WERI-Rb-1 (cell line): ENCODE measurements at regions not wholly inside any gene's neighbourhood (a gene's known extent, or its start where the extent isn't known, plus 50 kb on each side); places are given as distances from the start of the nearest gene placed in this dataset.

Experiments
- DNase-seq: peaks from one replicate; pipeline ENCODE4 v3.0.0-alpha.2; 2020
- H3K27ac ChIP-seq: fragments of 250-450 bp; sonication (Bioruptor Pico); 2 replicates; pipeline ENCODE4 v1.5.1; 2020; ENCODE audit warnings: mild to moderate bottlenecking, moderate library complexity
- H3K27me3 ChIP-seq: fragments of 250-450 bp; sonication (Bioruptor Pico); 2 replicates; pipeline ENCODE4 v1.5.1; 2021; ENCODE audit warnings: mild to moderate bottlenecking, low read depth, moderate library complexity; ENCODE audit not compliant: insufficient read depth, severe bottlenecking
- H3K36me3 ChIP-seq: fragments of 250-450 bp; sonication (Bioruptor Pico); 2 replicates; pipeline ENCODE4 v1.5.1; 2020; ENCODE audit warnings: mild to moderate bottlenecking, moderate library complexity
- H3K4me3 ChIP-seq: 2 replicates; pipeline ENCODE4 v1.5.1; 2011; ENCODE audit warnings: low read depth, mild to moderate bottlenecking, control low read depth, low read length
- H3K9me3 ChIP-seq: fragments of 250-450 bp; sonication (Bioruptor Pico); 2 replicates; pipeline ENCODE4 v1.5.1; 2021; ENCODE audit warnings: mild to moderate bottlenecking, moderate library complexity; ENCODE audit not compliant: severe bottlenecking
- CTCF ChIP-seq: IDR thresholded peaks from 2 replicates; pipeline ENCODE4 v1.5.1; 2011; ENCODE audit warnings: low read depth, mild to moderate bottlenecking, control low read depth, inconsistent platforms, low read length

- no peak overlapping the region for H3K4me3 ChIP-seq
- H3K36me3 ChIP-seq: no peaks in the 10 kb centered on the region
- H3K27ac ChIP-seq: no peak overlapping the region
- TF ChIP-seq CTCF: no peak
- H3K9me3 ChIP-seq: no peaks in the 10 kb centered on the region
- H3K27me3 ChIP-seq: no peaks in the 10 kb centered on the region
- DNase-seq: no peak
Measured at GRCh38 chr12:20272801-20273200, 95.5 kb upstream of the PDE3A start.

- TF ChIP-seq CTCF: no peak
- H3K36me3 ChIP-seq: no peaks in the 10 kb centered on the region
- no peak for DNase-seq
- H3K4me3 ChIP-seq: no peak overlapping the region
- no peaks in the 10 kb centered on the region for H3K27me3 ChIP-seq
- no peaks in the 10 kb centered on the region for H3K9me3 ChIP-seq
- H3K27ac ChIP-seq: no peak overlapping the region
Measured at GRCh38 chr12:20274008-20274407, 94.3 kb upstream of the PDE3A start.

- DNase-seq: no peak
- Histone ChIP-seq H3K4me3 (no peak overlapping the region), H3K27ac (no peak overlapping the region), H3K9me3 (no peaks in the 10 kb centered on the region), H3K36me3 (no peaks in the 10 kb centered on the region), H3K27me3 (no peaks in the 10 kb centered on the region)
- no peak for TF ChIP-seq CTCF
Measured at GRCh38 chr12:20278276-20278675, 90.1 kb upstream of the PDE3A start.

- no peaks in the 10 kb centered on the region for H3K36me3 ChIP-seq
- DNase-seq: no peak
- no peak overlapping the region for H3K27ac ChIP-seq
Measured at GRCh38 chr12:20280515-20280914, 87.8 kb upstream of the PDE3A start.

GRCh38 chr12:20282401-20282800 is 85.9 kb upstream of the PDE3A start:
- TF ChIP-seq CTCF: no peak
- DNase-seq: no peak
- Histone ChIP-seq H3K4me3 (no peak overlapping the region), H3K36me3 (no peaks in the 10 kb centered on the region), H3K9me3 (no peaks in the 10 kb centered on the region), H3K27ac (no peak overlapping the region), H3K27me3 (no peaks in the 10 kb centered on the region)

More at GRCh38 chr12:20280515-20280914, 87.8 kb upstream of the PDE3A start:
- Histone ChIP-seq H3K27me3 (no peaks in the 10 kb centered on the region), H3K4me3 (no peak overlapping the region), H3K9me3 (no peaks in the 10 kb centered on the region)
- no peak for TF ChIP-seq CTCF

- H3K27ac ChIP-seq: no peak overlapping the region
- H3K36me3 ChIP-seq: no peaks in the 10 kb centered on the region
- no peak for DNase-seq
- H3K27me3 ChIP-seq: no peaks in the 10 kb centered on the region
- H3K9me3 ChIP-seq: no peaks in the 10 kb centered on the region
- TF ChIP-seq CTCF: no peak
- no peak overlapping the region for H3K4me3 ChIP-seq
Measured at GRCh38 chr12:20283482-20283881, 84.9 kb upstream of the PDE3A start.
